Natural killer cell treated with Interleukin-12 subunit alpha and Interleukin-12 subunit beta and Interleukin-15 and Interleukin-18, amount 100 ng/mL, for 72 hours (primary cell): ENCODE measurements at regions not wholly inside any gene's neighbourhood (a gene's known extent, or its start where the extent isn't known, plus 50 kb on each side); places are given as distances from the start of the nearest gene placed in this dataset.

Experiments used
- ATAC-seq, 2 donors: fragments of 150-1000 bp; cut with Tn5 transposase in 1 of 2; sonication (Bioruptor Pico), chemical (Tn5 transposase) in 1 of 2; 2 replicates each; pipeline ENCODE4 v1.10.0; 2021
- DNase-seq: peaks from one replicate; pipeline ENCODE4 v3.0.0; 2022; ENCODE audit warnings: low spot score
- H3K27ac Mint-ChIP-seq, 2 donors: 1 replicate in 1 of 2; 2 replicates in 1 of 2; pipeline ENCODE4 v1.8.0; 2022; ENCODE audit warnings: mixed read lengths in 2 of 2, mild to moderate bottlenecking in 1 of 2, moderate library complexity in 1 of 2
- H3K27me3 Mint-ChIP-seq, 2 donors: 1 replicate in 1 of 2; 2 replicates in 1 of 2; pipeline ENCODE4 v1.8.0; 2022; ENCODE audit warnings: mixed read lengths in 2 of 2
- H3K36me3 Mint-ChIP-seq: one replicate; pipeline ENCODE4 v1.8.0; 2022; ENCODE audit warnings: mixed read lengths
- H3K4me1 Mint-ChIP-seq, 2 donors: 1 replicate in 1 of 2; 2 replicates in 1 of 2; pipeline ENCODE4 v1.8.0; 2022; ENCODE audit warnings: low read depth in 2 of 2, mixed read lengths in 2 of 2, mild to moderate bottlenecking in 1 of 2
- H3K4me3 Mint-ChIP-seq: one replicate; pipeline ENCODE4 v1.8.0; 2022; ENCODE audit warnings: mixed read lengths
- H3K9me3 Mint-ChIP-seq: 2 replicates; pipeline ENCODE4 v1.8.0; 2022; ENCODE audit warnings: mixed read lengths

GRCh38 chr13:111597618-111598017 is 277.2 kb downstream of the TEX29 start:
- Mint-ChIP-seq H3K4me3 (no peak overlapping the region), H3K27ac (no peak overlapping the region)
- ATAC-seq, result no peak

DNA sequence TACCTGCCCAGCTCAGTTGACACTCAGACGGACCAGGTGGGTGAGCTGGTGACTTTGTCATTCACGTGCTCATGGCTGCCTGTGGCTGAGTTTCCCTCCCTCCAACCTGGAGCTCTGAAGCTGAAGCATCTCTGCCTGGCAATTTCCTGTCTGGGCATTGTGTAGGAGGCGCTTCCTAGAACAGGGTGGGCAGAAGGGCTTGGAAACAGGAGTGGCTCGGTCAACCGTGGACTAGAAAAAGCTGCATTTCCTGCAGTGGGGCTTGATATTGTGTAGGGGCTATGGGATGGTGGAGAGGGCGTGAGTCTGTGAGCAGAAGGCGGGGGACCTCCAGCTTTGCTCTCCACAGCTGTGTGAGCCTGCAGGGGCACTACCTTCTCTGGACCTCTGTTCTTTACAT is 278.3 kb downstream of the TEX29 start:
- peaks cover 0 to 6% of the 10 kb centered on the region in 2 donors for H3K27me3 Mint-ChIP-seq
- no peaks in the 10 kb centered on the region for H3K36me3 Mint-ChIP-seq
- no peak overlapping the region for H3K4me3 Mint-ChIP-seq
- peaks cover 0 to 5% of the 10 kb centered on the region in 2 donors for H3K4me1 Mint-ChIP-seq
- H3K27ac Mint-ChIP-seq, result no peak overlapping the region
- DNase-seq (no peak), ATAC-seq (no peak)
- H3K9me3 Mint-ChIP-seq, result no peaks in the 10 kb centered on the region

More at GRCh38 chr13:111597618-111598017, 277.2 kb downstream of the TEX29 start:
- Mint-ChIP-seq H3K4me1 (peaks cover 0 to 5% of the 10 kb centered on the region in 2 donors), H3K9me3 (no peaks in the 10 kb centered on the region), H3K27me3 (peaks cover 0 to 6% of the 10 kb centered on the region in 2 donors), H3K36me3 (no peaks in the 10 kb centered on the region)
- no peak for DNase-seq

DNA sequence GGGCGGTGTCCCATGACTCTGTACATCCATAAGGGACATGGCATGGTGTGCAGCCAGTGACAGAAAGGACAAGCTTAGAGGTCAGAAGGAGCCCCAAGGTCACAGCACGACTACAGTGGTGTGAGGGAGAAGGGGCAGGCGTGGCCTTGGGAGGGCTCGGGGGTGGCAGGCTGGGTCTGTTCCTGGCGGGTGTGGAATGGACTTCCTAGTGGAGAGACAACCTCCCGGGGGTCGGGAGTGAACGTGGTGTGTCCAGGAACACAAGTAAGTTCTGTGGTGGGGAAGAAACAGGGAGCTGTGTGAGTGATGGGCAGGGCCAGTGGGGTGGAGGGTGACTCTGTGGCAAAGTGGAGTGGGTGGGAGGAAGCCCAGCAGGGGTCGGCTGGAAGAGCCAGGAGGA is 279.3 kb downstream of the TEX29 start:
- no peak for DNase-seq
- no peak overlapping the region for H3K4me3 Mint-ChIP-seq
- H3K27me3 Mint-ChIP-seq, result peaks cover 0 to 6% of the 10 kb centered on the region in 2 donors
- H3K9me3 Mint-ChIP-seq, result no peaks in the 10 kb centered on the region
- H3K36me3 Mint-ChIP-seq, result no peaks in the 10 kb centered on the region
- no peak for ATAC-seq
- H3K27ac Mint-ChIP-seq, result no peak overlapping the region
- H3K4me1 Mint-ChIP-seq, result peaks cover 0 to 5% of the 10 kb centered on the region in 2 donors

- Mint-ChIP-seq H3K4me1 (peaks cover 0 to 5% of the 10 kb centered on the region in 2 donors), H3K36me3 (no peaks in the 10 kb centered on the region), H3K27ac (no peak overlapping the region), H3K4me3 (no peak overlapping the region), H3K27me3 (peaks cover 0 to 19% of the 10 kb centered on the region in 2 donors), H3K9me3 (no peaks in the 10 kb centered on the region)
- no peak for DNase-seq
- no peak for ATAC-seq
These were observed 282.4 kb downstream of the TEX29 start for GRCh38 chr13:111602874-111603273.

- ATAC-seq (no peak), DNase-seq (no peak)
- Mint-ChIP-seq H3K4me3 (no peak overlapping the region), H3K27me3 (peaks cover 3 to 19% of the 10 kb centered on the region in 2 donors), H3K4me1 (peaks cover 0 to 5% of the 10 kb centered on the region in 2 donors), H3K9me3 (no peaks in the 10 kb centered on the region), H3K27ac (no peak overlapping the region), H3K36me3 (no peaks in the 10 kb centered on the region)
These were observed 283.7 kb downstream of the TEX29 start for GRCh38 chr13:111604097-111604496.

DNA sequence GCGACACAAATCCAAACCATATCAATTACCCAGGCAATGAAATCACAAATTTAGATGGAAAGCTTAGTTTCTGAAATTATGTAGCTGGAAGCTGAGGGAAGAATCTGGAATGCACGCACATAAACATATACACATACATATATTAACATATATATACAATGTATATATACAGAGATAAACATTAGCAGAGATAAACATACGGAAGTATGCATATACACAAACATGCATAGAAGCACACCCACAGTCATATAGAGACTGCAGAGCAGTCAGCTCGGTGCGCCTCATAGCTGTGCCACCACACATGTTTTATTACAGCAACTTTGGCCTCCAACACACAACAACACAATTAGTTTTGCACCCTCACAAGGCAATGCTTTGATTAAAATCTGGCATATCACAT is 288.1 kb downstream of the TEX29 start:
- Mint-ChIP-seq H3K27ac (no peak overlapping the region), H3K27me3 (peaks cover 3 to 22% of the 10 kb centered on the region in 2 donors), H3K4me1 (peaks cover 5 to 7% of the 10 kb centered on the region in 2 donors), H3K36me3 (no peaks in the 10 kb centered on the region), H3K4me3 (no peak overlapping the region), H3K9me3 (no peaks in the 10 kb centered on the region)
- no peak for DNase-seq
- no peak for ATAC-seq

DNA sequence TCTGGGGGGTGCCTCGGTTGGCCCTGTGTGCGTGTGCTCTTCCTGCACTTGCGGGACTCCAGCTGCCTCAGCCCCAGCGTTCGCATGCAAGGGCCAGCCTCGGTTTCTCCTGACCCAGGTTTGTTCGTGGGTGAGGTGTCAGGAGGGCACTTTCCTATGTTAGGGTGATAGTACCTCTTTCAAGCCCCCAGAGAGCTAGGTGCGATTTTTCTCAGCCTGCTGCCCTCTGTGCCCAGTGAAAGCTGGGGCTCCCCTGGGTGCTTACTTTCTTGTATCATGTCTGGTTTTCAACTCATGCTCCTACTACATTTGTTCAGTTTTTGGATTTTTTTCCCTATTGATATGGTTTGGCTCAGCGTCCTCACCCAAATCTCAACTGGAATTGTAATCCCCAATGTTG is 289.2 kb downstream of the TEX29 start:
- Mint-ChIP-seq H3K4me1 (peaks cover 5 to 7% of the 10 kb centered on the region in 2 donors), H3K27me3 (peaks cover 3 to 22% of the 10 kb centered on the region in 2 donors), H3K36me3 (no peaks in the 10 kb centered on the region), H3K4me3 (no peak overlapping the region), H3K9me3 (no peaks in the 10 kb centered on the region), H3K27ac (no peak overlapping the region)
- DNase-seq, result no peak
- ATAC-seq, result no peak

GRCh38 chr13:111610081-111610480 is 289.6 kb downstream of the TEX29 start:
- Mint-ChIP-seq H3K27me3 (peaks cover 3 to 22% of the 10 kb centered on the region in 2 donors), H3K36me3 (no peaks in the 10 kb centered on the region), H3K27ac (no peak overlapping the region), H3K9me3 (no peaks in the 10 kb centered on the region), H3K4me1 (peaks cover 5 to 7% of the 10 kb centered on the region in 2 donors), H3K4me3 (no peak overlapping the region)
- ATAC-seq (peak in 1 of 2 donors; percentile 17), DNase-seq (no peak)

DNA sequence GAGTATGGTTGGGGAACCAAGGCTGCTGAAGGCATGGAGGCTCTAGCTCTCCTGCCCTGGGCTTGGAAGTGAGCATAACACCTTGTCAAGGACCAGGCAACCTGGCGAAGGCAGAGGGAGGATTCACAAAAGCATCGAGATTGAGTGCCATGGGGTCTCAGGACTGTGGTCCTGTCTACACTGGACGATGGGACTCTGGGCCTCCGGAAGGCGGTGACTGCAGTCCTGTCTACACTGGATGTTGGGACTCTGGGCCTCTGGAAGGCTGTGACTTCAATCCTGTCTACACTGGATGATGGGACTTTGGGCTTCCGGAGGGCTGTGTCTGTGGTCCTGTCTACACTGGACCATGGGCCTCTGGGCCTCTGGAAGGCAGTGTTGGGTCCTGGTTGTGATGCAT is 290.4 kb downstream of the TEX29 start:
- H3K4me1 Mint-ChIP-seq, result peaks cover 5 to 7% of the 10 kb centered on the region in 2 donors
- ATAC-seq (peak in 1 of 2 donors; percentile 57), DNase-seq (no peak)
- H3K9me3 Mint-ChIP-seq, result no peaks in the 10 kb centered on the region
- no peaks in the 10 kb centered on the region for H3K36me3 Mint-ChIP-seq
- peaks cover 3 to 20% of the 10 kb centered on the region in 2 donors for H3K27me3 Mint-ChIP-seq
- no peak overlapping the region for H3K4me3 Mint-ChIP-seq
- H3K27ac Mint-ChIP-seq, result no peak overlapping the region

DNA sequence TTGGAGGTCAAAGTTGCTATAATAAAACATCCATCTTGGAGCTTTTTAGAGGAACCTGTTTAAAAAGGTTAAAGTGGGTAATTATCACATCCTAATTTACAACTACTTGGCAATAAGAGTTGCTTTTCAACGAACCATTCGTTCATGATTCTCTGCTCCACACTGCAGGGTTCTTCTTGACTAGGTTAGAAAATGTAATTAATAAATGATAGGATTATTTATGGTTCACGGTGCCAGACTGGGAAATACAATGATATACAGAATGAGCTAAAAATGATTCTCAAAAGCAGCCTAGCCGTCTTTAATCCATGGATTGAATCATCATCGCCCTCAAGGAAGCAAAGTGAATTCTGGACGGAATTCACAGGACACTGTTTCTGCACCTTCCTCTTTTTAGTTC is 291.2 kb downstream of the TEX29 start:
- Mint-ChIP-seq H3K9me3 (no peaks in the 10 kb centered on the region), H3K36me3 (no peaks in the 10 kb centered on the region), H3K4me1 (peaks cover 5 to 7% of the 10 kb centered on the region in 2 donors), H3K27me3 (peaks cover 3 to 12% of the 10 kb centered on the region in 2 donors), H3K27ac (no peak overlapping the region), H3K4me3 (no peak overlapping the region)
- ATAC-seq (no peak), DNase-seq (no peak)

- H3K4me3 Mint-ChIP-seq, result no peak overlapping the region
These were observed 292.4 kb downstream of the TEX29 start for GRCh38 chr13:111612886-111613285.

DNA sequence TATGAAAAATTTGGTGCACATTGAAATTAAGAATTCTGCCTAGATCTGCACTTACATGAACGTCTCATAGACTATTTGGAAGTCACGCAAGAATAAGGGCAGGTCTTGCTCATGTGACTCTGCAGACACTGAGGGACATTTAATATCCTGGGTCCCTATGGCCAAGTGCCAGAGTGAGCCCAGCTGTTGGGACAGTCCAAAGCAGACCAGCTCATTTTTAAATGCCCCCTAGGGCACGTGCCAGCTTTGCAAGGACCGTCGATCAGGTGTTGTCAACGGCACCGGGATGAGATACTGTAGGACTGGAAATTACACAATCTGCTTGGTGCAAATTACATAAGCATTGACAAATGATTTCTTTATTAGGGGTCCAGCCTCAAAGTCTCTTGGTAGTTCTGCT is 293.6 kb downstream of the TEX29 start:
- peaks cover 5 to 7% of the 10 kb centered on the region in 2 donors for H3K4me1 Mint-ChIP-seq
- peaks cover 3 to 9% of the 10 kb centered on the region in 2 donors for H3K27me3 Mint-ChIP-seq
- ATAC-seq, result no peak
- no peaks in the 10 kb centered on the region for H3K36me3 Mint-ChIP-seq
- H3K4me3 Mint-ChIP-seq, result no peak overlapping the region
- DNase-seq, result no peak
- no peak overlapping the region for H3K27ac Mint-ChIP-seq
- no peaks in the 10 kb centered on the region for H3K9me3 Mint-ChIP-seq

More at GRCh38 chr13:111612886-111613285, 292.4 kb downstream of the TEX29 start:
- peaks cover 6 to 9% of the 10 kb centered on the region in 2 donors for H3K27me3 Mint-ChIP-seq
- DNase-seq, result no peak
- no peak for ATAC-seq
- no peaks in the 10 kb centered on the region for H3K36me3 Mint-ChIP-seq
- no peaks in the 10 kb centered on the region for H3K9me3 Mint-ChIP-seq
- peaks cover 5 to 7% of the 10 kb centered on the region in 2 donors for H3K4me1 Mint-ChIP-seq
- H3K27ac Mint-ChIP-seq, result no peak overlapping the region

DNA sequence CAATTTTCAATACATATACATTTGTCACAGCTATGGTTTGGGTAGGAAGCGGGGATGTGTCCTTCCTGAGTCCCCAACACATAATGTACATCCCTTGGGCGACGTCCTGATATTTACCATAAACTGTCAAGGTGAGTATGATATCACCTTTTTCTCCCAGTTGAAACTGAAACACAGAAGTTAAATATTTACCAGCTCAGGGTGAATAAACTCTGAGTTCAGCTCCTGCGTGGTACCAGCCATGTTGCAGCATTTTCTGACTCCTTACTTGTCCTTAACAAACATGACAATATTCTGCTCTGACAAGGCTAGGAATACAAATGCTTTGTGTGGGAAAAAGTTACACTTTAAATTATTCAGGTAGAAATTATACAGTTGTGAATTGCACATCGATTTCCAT is 294.2 kb downstream of the TEX29 start:
- DNase-seq (no peak), ATAC-seq (no peak)
- Mint-ChIP-seq H3K36me3 (no peaks in the 10 kb centered on the region), H3K4me3 (no peak overlapping the region), H3K27me3 (peaks cover 3 to 9% of the 10 kb centered on the region in 2 donors), H3K9me3 (no peaks in the 10 kb centered on the region), H3K4me1 (peaks cover 5 to 7% of the 10 kb centered on the region in 2 donors), H3K27ac (no peak overlapping the region)

GRCh38 chr13:111616203-111616602 is 295.8 kb downstream of the TEX29 start:
- H3K4me3 Mint-ChIP-seq, result no peak overlapping the region
- H3K9me3 Mint-ChIP-seq, result no peaks in the 10 kb centered on the region
- H3K27me3 Mint-ChIP-seq, result peaks cover 0 to 3% of the 10 kb centered on the region in 2 donors
- no peaks in the 10 kb centered on the region for H3K36me3 Mint-ChIP-seq
- DNase-seq (no peak), ATAC-seq (no peak)
- no peak overlapping the region for H3K27ac Mint-ChIP-seq
- no peaks in the 10 kb centered on the region for H3K4me1 Mint-ChIP-seq

DNA sequence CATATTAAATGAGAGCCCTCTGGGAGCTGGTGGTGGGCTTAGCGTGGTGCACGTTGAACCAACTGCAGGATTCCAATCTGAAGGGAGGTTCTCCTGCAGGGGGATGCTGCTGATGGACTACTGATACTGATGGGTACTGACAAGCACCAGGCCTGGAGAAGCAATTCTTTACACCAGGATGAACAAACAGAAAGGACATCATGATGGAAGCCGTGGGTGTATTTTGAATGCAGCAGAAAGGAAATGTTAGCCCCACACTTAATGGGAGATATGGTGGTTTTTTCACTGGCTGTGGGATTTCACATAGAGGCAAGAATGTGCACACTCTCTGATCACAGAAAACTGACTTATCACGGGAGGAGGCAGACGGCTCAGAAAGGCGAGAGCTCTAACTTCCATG is 299.7 kb downstream of the TEX29 start:
- DNase-seq, result no peak
- H3K27me3 Mint-ChIP-seq, result peaks cover 0 to 3% of the 10 kb centered on the region in 2 donors
- H3K9me3 Mint-ChIP-seq, result no peaks in the 10 kb centered on the region
- H3K4me1 Mint-ChIP-seq, result no peaks in the 10 kb centered on the region
- H3K36me3 Mint-ChIP-seq, result no peaks in the 10 kb centered on the region
- no peak overlapping the region for H3K4me3 Mint-ChIP-seq
- H3K27ac Mint-ChIP-seq, result no peak overlapping the region
- ATAC-seq, result no peak
